Caco-2 (cell line): ENCODE measurements at regions not wholly inside any gene's neighbourhood (a gene's known extent, or its start where the extent isn't known, plus 50 kb on each side); places are given as distances from the start of the nearest gene placed in this dataset.

ENCODE experiments used
- BruUV-seq: library from RNA; stranded (reverse); fragments of 400-500 nt; replicated peaks from 2 replicates; lab custom pipeline; 2021; lab: Mats Ljungman, UMichigan
- CTCF ChIA-PET: fragments of 300-600 bp; sonication (Branson Sonifier 250); formaldehyde crosslinking; loops from one replicate; lab custom pipeline; 2022; ENCODE audit warnings: antibody characterized with exemption; lab: Charles Lee
- POLR2A ChIA-PET: fragments of 300-600 bp; sonication (Branson Sonifier 250); formaldehyde crosslinking; loops from one replicate; lab custom pipeline; 2022; ENCODE audit warnings: antibody characterized with exemption; lab: Charles Lee
- DNase-seq, 2 experiments: peaks; one replicate each; pipeline versions ENCODE4 v3.0.0 to v3.0.0-alpha.2; 2020 to 2022
- H3K27me3 ChIP-seq: replicated peaks from 2 replicates; pipeline ENCODE4 v1.6.0; 2011; ENCODE audit warnings: low read length; ENCODE audit not compliant: control insufficient read depth, insufficient read depth
- H3K36me3 ChIP-seq: 2 replicates; pipeline ENCODE4 v1.5.1; 2011; ENCODE audit warnings: low read length; ENCODE audit not compliant: control insufficient read depth, insufficient read depth
- H3K4me1 ChIP-seq: fragments of 250-450 bp; sonication (Bioruptor Pico); 2 replicates; pipeline ENCODE4 v1.5.1; 2020; ENCODE audit warnings: mild to moderate bottlenecking
- H3K4me3 ChIP-seq: 2 replicates; pipeline ENCODE4 v1.5.1; 2011; ENCODE audit warnings: low read depth, mild to moderate bottlenecking, control low read depth, low read length
- H3K9me3 ChIP-seq: fragments of 250-450 bp; sonication (Bioruptor Pico); 2 replicates; pipeline ENCODE4 v1.5.1; 2020; ENCODE audit warnings: mild to moderate bottlenecking, moderate library complexity
- H3K27ac Mint-ChIP-seq: one replicate; pipeline ENCODE4 v1.8.0; 2022; ENCODE audit warnings: mixed read lengths; ENCODE audit not compliant: unreplicated experiment
- H3K27me3 Mint-ChIP-seq: one replicate; pipeline ENCODE4 v1.8.0; 2022; ENCODE audit warnings: mixed read lengths; ENCODE audit not compliant: insufficient read depth, unreplicated experiment
- H3K36me3 Mint-ChIP-seq: one replicate; pipeline ENCODE4 v1.8.0; 2022; ENCODE audit warnings: mild to moderate bottlenecking, mixed read lengths; ENCODE audit not compliant: insufficient read depth, unreplicated experiment
- H3K4me1 Mint-ChIP-seq: one replicate; pipeline ENCODE4 v1.8.0; 2022; ENCODE audit warnings: low read depth, mixed read lengths; ENCODE audit not compliant: unreplicated experiment
- H3K4me3 Mint-ChIP-seq: one replicate; pipeline ENCODE4 v1.8.0; 2022; ENCODE audit warnings: mild to moderate bottlenecking, moderate library complexity, mixed read lengths; ENCODE audit not compliant: unreplicated experiment
- H3K9me3 Mint-ChIP-seq: one replicate; pipeline ENCODE4 v1.8.0; 2022; ENCODE audit warnings: mixed read lengths; ENCODE audit not compliant: unreplicated experiment
- CTCF ChIP-seq, 2 experiments: fragments of 200-600 bp in 1 of 2; IDR thresholded peaks; 1 replicate in 1 of 2; 2 replicates in 1 of 2; pipeline versions ENCODE4 v1.5.1 to v1.8.0; 2011 to 2022; ENCODE audit warnings: antibody characterized with exemption in 1 of 2, control low read depth in 1 of 2, inconsistent platforms in 1 of 2, low read depth in 1 of 2, low read length in 1 of 2, mild to moderate bottlenecking in 1 of 2, moderate library complexity in 1 of 2; ENCODE audit not compliant: insufficient read depth in 1 of 2, severe bottlenecking in 1 of 2, unreplicated experiment in 1 of 2
- intact Hi-C: fragments of 100-400 bp; cut with micrococcal nuclease; formaldehyde crosslinking; loops from one replicate; pipeline ENCODE4 v1.10.0; 2022; ENCODE audit not compliant: unreplicated experiment

GRCh38 chr10:62560201-62560819 is 186.1 kb downstream of the ZNF365 start:
- intact Hi-C loops = loop anchor here (10.0 kb wide), 1 partner anchor 126 kb away; no protein-coding TSS in a partner anchor
- no peak overlapping the region for H3K27ac Mint-ChIP-seq
- no peaks in the 10 kb centered on the region for H3K4me1 Mint-ChIP-seq
- no peak overlapping the region for H3K4me3 Mint-ChIP-seq
- Histone ChIP-seq H3K4me1 (no peaks in the 10 kb centered on the region; the same call in 1 of the 2 replicates), H3K27me3 (0 out of 2 replicates have a peak, but pooled peaks cover 1% of the 10 kb centered on the region), H3K9me3 (no peaks in the 10 kb centered on the region), H3K36me3 (no peaks in the 10 kb centered on the region), H3K4me3 (no peak overlapping the region)
- no peak for TF ChIP-seq CTCF (IDR thresholded peaks at IDR 0.05; ENCODE audit: insufficient read depth in 1 of 2, low read depth in 1 of 2, low read length in 1 of 2, severe bottlenecking in 1 of 2, unreplicated experiment in 1 of 2)
- H3K36me3 Mint-ChIP-seq = no peaks in the 10 kb centered on the region
- CTCF ChIA-PET = no interaction called here
- POLR2A ChIA-PET = no interaction called here
- no TSS peak for BruUV-seq
- H3K9me3 Mint-ChIP-seq = no peaks in the 10 kb centered on the region
- H3K27me3 Mint-ChIP-seq = peaks cover 15% of the 10 kb centered on the region
- no peak for DNase-seq

GRCh38 chr10:62561151-62561550 is 187.0 kb downstream of the ZNF365 start:
- no peak for DNase-seq
- intact Hi-C loops = loop anchor here (10.0 kb wide), 1 partner anchor 126 kb away; no protein-coding TSS in a partner anchor
- no peaks in the 10 kb centered on the region for H3K36me3 Mint-ChIP-seq
- H3K27ac Mint-ChIP-seq = no peak overlapping the region
- H3K27me3 ChIP-seq = 0 out of 2 replicates have a peak, but pooled peaks cover 1% of the 10 kb centered on the region
- H3K36me3 ChIP-seq = no peaks in the 10 kb centered on the region
- no peaks in the 10 kb centered on the region for H3K9me3 ChIP-seq
- no TSS peak for BruUV-seq
- ChIA-PET POLR2A (no interaction called here), CTCF (no interaction called here)
- TF ChIP-seq CTCF (IDR thresholded peaks at IDR 0.05; ENCODE audit: insufficient read depth in 1 of 2, low read depth in 1 of 2, low read length in 1 of 2, severe bottlenecking in 1 of 2, unreplicated experiment in 1 of 2) = no peak
- H3K4me3 Mint-ChIP-seq = no peak overlapping the region
- peaks cover 15% of the 10 kb centered on the region for H3K27me3 Mint-ChIP-seq
- H3K4me1 Mint-ChIP-seq = no peaks in the 10 kb centered on the region
- no peak overlapping the region for H3K4me3 ChIP-seq
- no peaks in the 10 kb centered on the region; the same call in 1 of the 2 replicates for H3K4me1 ChIP-seq
- H3K9me3 Mint-ChIP-seq = no peaks in the 10 kb centered on the region

GRCh38 chr10:62562101-62562500 is 187.9 kb downstream of the ZNF365 start:
- H3K36me3 Mint-ChIP-seq = no peaks in the 10 kb centered on the region
- H3K4me1 ChIP-seq = no peaks in the 10 kb centered on the region; the same call in 1 of the 2 replicates
- peaks cover 12% of the 10 kb centered on the region for H3K27me3 Mint-ChIP-seq
- 0 out of 2 replicates have a peak, but pooled peaks cover 1% of the 10 kb centered on the region for H3K27me3 ChIP-seq
- no peak overlapping the region for H3K27ac Mint-ChIP-seq
- TF ChIP-seq CTCF (IDR thresholded peaks at IDR 0.05; ENCODE audit: insufficient read depth in 1 of 2, low read depth in 1 of 2, low read length in 1 of 2, severe bottlenecking in 1 of 2, unreplicated experiment in 1 of 2) = no peak
- CTCF ChIA-PET = no interaction called here
- intact Hi-C loops = loop anchor here (10.0 kb wide), 1 partner anchor 127 kb away; no protein-coding TSS in a partner anchor
- DNase-seq = no peak
- no peaks in the 10 kb centered on the region for H3K36me3 ChIP-seq
- H3K4me1 Mint-ChIP-seq = no peaks in the 10 kb centered on the region
- H3K4me3 Mint-ChIP-seq = no peak overlapping the region
- BruUV-seq = no TSS peak
- no peak overlapping the region for H3K4me3 ChIP-seq
- POLR2A ChIA-PET = no interaction called here
- H3K9me3 Mint-ChIP-seq = no peaks in the 10 kb centered on the region
- H3K9me3 ChIP-seq = no peaks in the 10 kb centered on the region
